ENCODE measurements at regions not wholly inside any gene's neighbourhood (a gene's known extent, or its start where the extent isn't known, plus 50 kb on each side); places are given as distances from the start of the nearest gene placed in this dataset.

- TF ChIP-seq CTCF (IDR thresholded peaks at IDR 0.05; ENCODE audit: low read depth, low read length, poor library complexity, severe bottlenecking) (no peak), EZH2phosphoT487 (IDR thresholded peaks at IDR 0.05; ENCODE audit: borderline replicate concordance, low read length) (no peak)
Measured at GRCh38 chr10:126730856-126731609, 60.5 kb upstream of the C10orf90 start.

Data from DOHH2 (cell line).